IMR-90 (cell line): ENCODE measurements at regions not wholly inside any gene's neighbourhood (a gene's known extent, or its start where the extent isn't known, plus 50 kb on each side); places are given as distances from the start of the nearest gene placed in this dataset.

Experiments
- ATAC-seq: fragments of 200-7000 bp; cut with Tn5 transposase; 2 replicates; pipeline ENCODE4 v1.9.1; 2020; ENCODE audit warnings: low read depth, mild to moderate bottlenecking, moderate library complexity
- BruUV-seq: library from RNA; stranded (reverse); fragments of 400-500 nt; replicated peaks from 2 replicates; lab custom pipeline; 2021; lab: Mats Ljungman, UMichigan
- CTCF ChIA-PET: fragments of 300-600 bp; formaldehyde crosslinking; extraction: SDS; loops from one replicate; lab custom pipeline; 2021; ENCODE audit warnings: antibody characterized with exemption; lab: Yijun Ruan, JAX
- POLR2A ChIA-PET: fragments of 300-600 bp; sonication (Branson Sonifier 250); formaldehyde crosslinking; loops from one replicate; lab custom pipeline; 2022; ENCODE audit warnings: antibody characterized with exemption; ENCODE audit not compliant: unreplicated experiment; lab: Charles Lee
- DNase-seq: peaks from one replicate; pipeline ENCODE4 v3.0.0; 2013
- H2AFZ ChIP-seq: replicated peaks from 2 replicates; pipeline ENCODE3; 2013; ENCODE audit warnings: low read length, mild to moderate bottlenecking; ENCODE audit not compliant: poor library complexity
- H2AK5ac ChIP-seq: 2 replicates; pipeline ENCODE4 v1.6.1; 2013; ENCODE audit warnings: low read depth, low read length, inconsistent platforms
- H2AK9ac ChIP-seq: replicated peaks from 2 replicates; pipeline ENCODE3; 2013; ENCODE audit warnings: mild to moderate bottlenecking, low read depth, low read length, moderate library complexity; ENCODE audit not compliant: poor library complexity
- H2BK120ac ChIP-seq: 2 replicates; pipeline ENCODE4 v1.6.1; 2013; ENCODE audit warnings: low read depth, low read length, inconsistent platforms
- H2BK15ac ChIP-seq: 3 replicates; pipeline ENCODE4 v1.6.1; 2013; ENCODE audit warnings: low read depth, low read length, inconsistent platforms
- H2BK20ac ChIP-seq: 2 replicates; pipeline ENCODE4 v1.6.1; 2013; ENCODE audit warnings: low read depth, mild to moderate bottlenecking, inconsistent platforms, low read length, moderate library complexity
- H2BK5ac ChIP-seq: 2 replicates; pipeline ENCODE4 v1.6.1; 2013; ENCODE audit warnings: mild to moderate bottlenecking, low read depth, low read length, inconsistent platforms; ENCODE audit not compliant: poor library complexity, severe bottlenecking
- H3K14ac ChIP-seq: replicated peaks from 2 replicates; pipeline ENCODE4 v1.6.1; 2013; ENCODE audit warnings: low read depth, low read length, inconsistent platforms
- H3K18ac ChIP-seq: 2 replicates; pipeline ENCODE4 v1.6.1; 2013; ENCODE audit warnings: low read depth, low read length, control low read depth
- H3K23ac ChIP-seq: 2 replicates; pipeline ENCODE4 v1.6.1; 2013; ENCODE audit warnings: low read depth, low read length, inconsistent platforms
- H3K27ac ChIP-seq: 2 replicates; pipeline ENCODE4 v1.5.1; 2013; ENCODE audit warnings: mild to moderate bottlenecking, control low read depth, low read length; ENCODE audit not compliant: insufficient read depth
- H3K27me3 ChIP-seq: 2 replicates; pipeline ENCODE4 v1.6.1; 2013; ENCODE audit warnings: low read length; ENCODE audit not compliant: control insufficient read depth, insufficient read depth
- H3K36me3 ChIP-seq: 2 replicates; pipeline ENCODE4 v1.6.1; 2013; ENCODE audit warnings: low read length, mixed read lengths; ENCODE audit not compliant: control insufficient read depth, insufficient read depth
- H3K4ac ChIP-seq: 2 replicates; pipeline ENCODE4 v1.6.1; 2013; ENCODE audit warnings: low read depth, low read length, inconsistent platforms
- H3K4me1 ChIP-seq: 2 replicates; pipeline ENCODE4 v1.6.1; 2013; ENCODE audit warnings: low read length, mixed read lengths; ENCODE audit not compliant: control insufficient read depth, insufficient read depth
- H3K4me2 ChIP-seq: 2 replicates; pipeline ENCODE4 v1.6.1; 2013; ENCODE audit warnings: low read depth, mild to moderate bottlenecking, control low read depth, low read length, moderate library complexity
- H3K4me3 ChIP-seq: 2 replicates; pipeline ENCODE4 v1.5.1; 2013; ENCODE audit warnings: low read depth, mild to moderate bottlenecking, control low read depth, low read length, moderate library complexity; ENCODE audit not compliant: insufficient read depth
- H3K56ac ChIP-seq: 2 replicates; pipeline ENCODE4 v1.6.1; 2013; ENCODE audit warnings: low read length, inconsistent platforms; ENCODE audit not compliant: insufficient read depth; ENCODE audit errors: extremely low read depth
- H3K79me1 ChIP-seq, 2 experiments: 2 replicates each; pipeline ENCODE4 v1.6.1; 2013; ENCODE audit warnings: low read length in 2 of 2, inconsistent platforms in 1 of 2, low read depth in 1 of 2
- H3K9ac ChIP-seq: 2 replicates; pipeline ENCODE4 v1.6.1; 2013; ENCODE audit warnings: low read depth, low read length, control low read depth
- H3K9me1 ChIP-seq: 2 replicates; pipeline ENCODE4 v1.6.1; 2013; ENCODE audit warnings: low read length, inconsistent platforms; ENCODE audit not compliant: insufficient read depth
- H3K9me3 ChIP-seq: 2 replicates; pipeline ENCODE4 v1.6.1; 2013; ENCODE audit warnings: low read length; ENCODE audit not compliant: control insufficient read depth, insufficient read depth
- H4K20me1 ChIP-seq: 2 replicates; pipeline ENCODE4 v1.6.1; 2013; ENCODE audit warnings: low read length, inconsistent platforms; ENCODE audit not compliant: insufficient read depth
- H4K5ac ChIP-seq: 2 replicates; pipeline ENCODE4 v1.6.1; 2013; ENCODE audit warnings: mild to moderate bottlenecking, low read depth, low read length, control low read depth
- H4K8ac ChIP-seq, 2 experiments: 2 replicates each; pipeline ENCODE4 v1.6.1; 2013; ENCODE audit warnings: low read depth in 2 of 2, low read length in 2 of 2, control low read depth in 1 of 2, inconsistent platforms in 1 of 2
- H4K91ac ChIP-seq: 2 replicates; pipeline ENCODE4 v1.6.1; 2013; ENCODE audit warnings: low read depth, low read length, inconsistent platforms; ENCODE audit not compliant: insufficient read depth
- CHD1 ChIP-seq: IDR thresholded peaks from 2 replicates; pipeline ENCODE4 v1.6.1; 2012; ENCODE audit warnings: low read depth, low read length, improper control_type of control experiment
- ELK1 ChIP-seq: fragments of 150-350 bp; IDR thresholded peaks from 2 replicates; pipeline ENCODE4 v1.6.1; 2016; ENCODE audit warnings: low read depth, mild to moderate bottlenecking, low read length, moderate library complexity, borderline replicate concordance
- MXI1 ChIP-seq: IDR thresholded peaks from 2 replicates; pipeline ENCODE4 v1.6.1; 2012; ENCODE audit warnings: low read depth, mild to moderate bottlenecking, low read length, moderate library complexity, borderline replicate concordance
- POLR2A ChIP-seq: IDR thresholded peaks from 2 replicates; pipeline ENCODE4 v1.6.1; 2012; ENCODE audit warnings: mild to moderate bottlenecking, low read depth, low read length
- SMC3 ChIP-seq: fragments of 150-350 bp; IDR thresholded peaks from 2 replicates; pipeline ENCODE4 v1.6.1; 2016; ENCODE audit warnings: low read depth, mild to moderate bottlenecking, antibody characterized with exemption, low read length, moderate library complexity
- USF2 ChIP-seq: fragments of 150-350 bp; IDR thresholded peaks from 2 replicates; pipeline ENCODE4 v1.6.1; 2017; ENCODE audit warnings: mild to moderate bottlenecking, antibody characterized with exemption, low read length, low read depth
- WGBS, 2 experiments: methylation state at CpG; one replicate each; pipeline versions ENCODE4 v1.1.5 to v1.1.7; 2013; ENCODE audit warnings: missing lambda C conversion rate in 2 of 2; ENCODE audit not compliant: insufficient read length in 1 of 2; ENCODE audit errors: extremely low coverage in 2 of 2; 5-methylcytosine and 5-hydroxymethylcytosine counted together
- dilution Hi-C: fragments of 300-500 bp; cut with HindIII; formaldehyde crosslinking; loops from one replicate; pipeline ENCODE4 v1.14.3; 2018; ENCODE audit warnings: low sequenced_read_pairs; ENCODE audit not compliant: unreplicated experiment
- in situ Hi-C: fragments of 300-500 bp; cut with MboI; formaldehyde crosslinking; loops from 3 replicates; pipeline ENCODE4 v1.14.3; 2019; ENCODE audit warnings: low sequenced_read_pairs, inconsistent platforms, mixed read lengths
- intact Hi-C: fragments of 100-400 bp; cut with micrococcal nuclease; formaldehyde crosslinking; loops from 2 replicates; pipeline ENCODE4 v1.10.0; 2022

GRCh38 chr5:164170814-164171213 is 665.4 kb downstream of the MAT2B start:
- Histone ChIP-seq H4K8ac (no peak overlapping the region), H2AK5ac (no peak overlapping the region), H2BK20ac (no peak overlapping the region), H3K9me3 (no peaks in the 10 kb centered on the region), H3K14ac (no peak overlapping the region), H3K4me3 (no peak overlapping the region), H3K23ac (no peak overlapping the region), H4K20me1 (no peaks in the 10 kb centered on the region), H3K9ac (no peak overlapping the region), H3K56ac (no peak overlapping the region), H2BK120ac (no peak overlapping the region), H4K5ac (no peak overlapping the region), H3K79me1 (no peaks in the 10 kb centered on the region), H3K18ac (no peak overlapping the region), H2AK9ac (no peak overlapping the region), H2AFZ (no peak overlapping the region), H3K9me1 (peaks cover 3% of the 10 kb centered on the region; the same call in 1 of the 2 replicates), H3K36me3 (no peaks in the 10 kb centered on the region), H3K4me1 (no peaks in the 10 kb centered on the region; the same call in 1 of the 2 replicates), H2BK5ac (no peak overlapping the region), H3K4ac (no peak overlapping the region), H4K91ac (no peak overlapping the region), H3K27ac (no peak overlapping the region), H3K4me2 (no peak overlapping the region), H3K27me3 (no peaks in the 10 kb centered on the region), H2BK15ac (no peak overlapping the region)
- ATAC-seq: no peak
- DNase-seq: no peak
- dilution Hi-C loops (no loop called here), intact Hi-C loops (no loop called here), in situ Hi-C loops (no loop called here)
- no TSS peak for BruUV-seq
- ChIA-PET CTCF (no interaction called here), POLR2A (no interaction called here)
- no CpG with 5 or more reads among the region's 5 CpGs for WGBS, 2 experiments
- TF ChIP-seq SMC3 (no peak), ELK1 (no peak), POLR2A (no peak), CHD1 (no peak), USF2 (no peak), MXI1 (no peak)
